ENCODE measurements at regions not wholly inside any gene's neighbourhood (a gene's known extent, or its start where the extent isn't known, plus 50 kb on each side); places are given as distances from the start of the nearest gene placed in this dataset.

GRCh38 chr14:30193845-30194501, 266.3 kb upstream of the PRKD1 start:
- Histone ChIP-seq H3K27ac (replicated peaks) (peak overlapping the region; percentile 54), H3K4me3 (replicated peaks; ENCODE audit: insufficient read depth, low read length) (no peak overlapping the region), H3K27me3 (ENCODE audit: insufficient read depth, poor library complexity, severe bottlenecking) (no peaks in the 10 kb centered on the region)
- TF ChIP-seq, protein P1, sequence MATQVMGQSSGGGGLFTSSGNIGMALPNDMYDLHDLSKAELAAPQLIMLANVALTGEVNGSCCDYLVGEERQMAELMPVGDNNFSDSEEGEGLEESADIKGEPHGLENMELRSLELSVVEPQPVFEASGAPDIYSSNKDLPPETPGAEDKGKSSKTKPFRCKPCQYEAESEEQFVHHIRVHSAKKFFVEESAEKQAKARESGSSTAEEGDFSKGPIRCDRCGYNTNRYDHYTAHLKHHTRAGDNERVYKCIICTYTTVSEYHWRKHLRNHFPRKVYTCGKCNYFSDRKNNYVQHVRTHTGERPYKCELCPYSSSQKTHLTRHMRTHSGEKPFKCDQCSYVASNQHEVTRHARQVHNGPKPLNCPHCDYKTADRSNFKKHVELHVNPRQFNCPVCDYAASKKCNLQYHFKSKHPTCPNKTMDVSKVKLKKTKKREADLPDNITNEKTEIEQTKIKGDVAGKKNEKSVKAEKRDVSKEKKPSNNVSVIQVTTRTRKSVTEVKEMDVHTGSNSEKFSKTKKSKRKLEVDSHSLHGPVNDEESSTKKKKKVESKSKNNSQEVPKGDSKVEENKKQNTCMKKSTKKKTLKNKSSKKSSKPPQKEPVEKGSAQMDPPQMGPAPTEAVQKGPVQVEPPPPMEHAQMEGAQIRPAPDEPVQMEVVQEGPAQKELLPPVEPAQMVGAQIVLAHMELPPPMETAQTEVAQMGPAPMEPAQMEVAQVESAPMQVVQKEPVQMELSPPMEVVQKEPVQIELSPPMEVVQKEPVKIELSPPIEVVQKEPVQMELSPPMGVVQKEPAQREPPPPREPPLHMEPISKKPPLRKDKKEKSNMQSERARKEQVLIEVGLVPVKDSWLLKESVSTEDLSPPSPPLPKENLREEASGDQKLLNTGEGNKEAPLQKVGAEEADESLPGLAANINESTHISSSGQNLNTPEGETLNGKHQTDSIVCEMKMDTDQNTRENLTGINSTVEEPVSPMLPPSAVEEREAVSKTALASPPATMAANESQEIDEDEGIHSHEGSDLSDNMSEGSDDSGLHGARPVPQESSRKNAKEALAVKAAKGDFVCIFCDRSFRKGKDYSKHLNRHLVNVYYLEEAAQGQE (IDR thresholded peaks at IDR 0.05; ENCODE audit: insufficient replicate concordance, low read depth): no peak
- TF ChIP-seq, protein P2, sequence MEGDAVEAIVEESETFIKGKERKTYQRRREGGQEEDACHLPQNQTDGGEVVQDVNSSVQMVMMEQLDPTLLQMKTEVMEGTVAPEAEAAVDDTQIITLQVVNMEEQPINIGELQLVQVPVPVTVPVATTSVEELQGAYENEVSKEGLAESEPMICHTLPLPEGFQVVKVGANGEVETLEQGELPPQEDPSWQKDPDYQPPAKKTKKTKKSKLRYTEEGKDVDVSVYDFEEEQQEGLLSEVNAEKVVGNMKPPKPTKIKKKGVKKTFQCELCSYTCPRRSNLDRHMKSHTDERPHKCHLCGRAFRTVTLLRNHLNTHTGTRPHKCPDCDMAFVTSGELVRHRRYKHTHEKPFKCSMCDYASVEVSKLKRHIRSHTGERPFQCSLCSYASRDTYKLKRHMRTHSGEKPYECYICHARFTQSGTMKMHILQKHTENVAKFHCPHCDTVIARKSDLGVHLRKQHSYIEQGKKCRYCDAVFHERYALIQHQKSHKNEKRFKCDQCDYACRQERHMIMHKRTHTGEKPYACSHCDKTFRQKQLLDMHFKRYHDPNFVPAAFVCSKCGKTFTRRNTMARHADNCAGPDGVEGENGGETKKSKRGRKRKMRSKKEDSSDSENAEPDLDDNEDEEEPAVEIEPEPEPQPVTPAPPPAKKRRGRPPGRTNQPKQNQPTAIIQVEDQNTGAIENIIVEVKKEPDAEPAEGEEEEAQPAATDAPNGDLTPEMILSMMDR (IDR thresholded peaks at IDR 0.05; ENCODE audit: insufficient read depth, low read length): no peak
- TF ChIP-seq POLR2AphosphoS5 (IDR thresholded peaks at IDR 0.05; ENCODE audit: low read depth): no peak
- TF ChIP-seq GABPA (IDR thresholded peaks at IDR 0.05; ENCODE audit: low read depth): no peak
- no peak for TF ChIP-seq SPI1 (IDR thresholded peaks at IDR 0.05; ENCODE audit: borderline replicate concordance, low read depth)
- DNase-seq (ENCODE audit: low read depth in 1 of 2, low spot score in 1 of 2): no peak

DNA sequence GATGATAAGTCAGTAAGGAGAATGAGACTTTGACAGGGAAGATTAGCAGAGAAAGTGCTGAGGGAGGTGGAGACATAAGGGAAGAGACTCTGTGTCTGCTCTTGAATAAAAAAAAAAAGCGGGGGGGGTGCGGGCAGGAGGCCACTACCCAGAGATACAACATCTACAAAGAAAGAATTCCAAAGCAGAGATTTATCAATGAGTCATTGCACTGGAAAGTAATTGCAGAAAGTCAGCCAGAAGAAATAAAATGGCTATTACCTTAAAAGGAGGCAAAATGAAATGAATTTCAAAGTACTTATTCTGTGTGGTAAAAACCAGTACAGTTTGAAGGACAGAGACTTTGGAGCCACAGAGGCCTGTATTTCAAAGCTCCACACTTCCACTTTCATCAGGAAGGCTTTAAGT, 267.1 kb upstream of the PRKD1 start:
- DNase-seq (ENCODE audit: low read depth in 1 of 2, low spot score in 1 of 2): peak in 1 of 2 experiments; percentile 33
- Histone ChIP-seq H3K4me3 (replicated peaks; ENCODE audit: insufficient read depth, low read length) (no peak overlapping the region), H3K27me3 (ENCODE audit: insufficient read depth, poor library complexity, severe bottlenecking) (no peaks in the 10 kb centered on the region), H3K27ac (replicated peaks) (peak overlapping the region; percentile 54)
- peak; percentile 50; the same call in 1 of the 2 replicates for TF ChIP-seq SPI1 (IDR thresholded peaks at IDR 0.05; ENCODE audit: borderline replicate concordance, low read depth)
- no peak for TF ChIP-seq POLR2AphosphoS5 (IDR thresholded peaks at IDR 0.05; ENCODE audit: low read depth)

DNA sequence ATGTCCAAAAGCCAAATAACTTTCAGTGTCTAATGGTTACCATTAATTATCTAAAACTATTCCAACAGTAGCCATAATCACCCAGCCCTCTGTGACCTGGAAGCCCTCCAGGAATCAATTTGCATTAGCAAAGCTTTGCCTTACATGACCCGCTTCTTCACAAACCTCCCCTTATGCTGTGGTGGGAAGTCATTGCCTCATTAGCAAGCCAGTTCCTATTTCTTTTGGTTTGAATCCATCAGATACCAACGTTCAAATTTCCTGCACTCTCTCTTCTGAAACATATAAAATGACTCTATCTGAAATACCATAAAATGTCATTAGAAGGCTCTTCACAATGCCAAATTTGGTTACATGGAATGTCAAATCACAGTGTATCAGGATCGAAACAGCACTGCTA, 268.3 kb upstream of the PRKD1 start:
- H3K27ac ChIP-seq (replicated peaks): peak overlapping the region; percentile 54
- H3K27me3 ChIP-seq (ENCODE audit: insufficient read depth, poor library complexity, severe bottlenecking): no peaks in the 10 kb centered on the region
- peak; percentile 89 for TF ChIP-seq SPI1 (IDR thresholded peaks at IDR 0.05; ENCODE audit: borderline replicate concordance, low read depth)
- TF ChIP-seq, protein P2 (IDR thresholded peaks at IDR 0.05; ENCODE audit: insufficient read depth, low read length): no peak
- peak in 1 of 2 experiments; percentile 71 for DNase-seq (ENCODE audit: low read depth in 1 of 2, low spot score in 1 of 2)
- H3K4me3 ChIP-seq (replicated peaks; ENCODE audit: insufficient read depth, low read length): no peak overlapping the region

DNA sequence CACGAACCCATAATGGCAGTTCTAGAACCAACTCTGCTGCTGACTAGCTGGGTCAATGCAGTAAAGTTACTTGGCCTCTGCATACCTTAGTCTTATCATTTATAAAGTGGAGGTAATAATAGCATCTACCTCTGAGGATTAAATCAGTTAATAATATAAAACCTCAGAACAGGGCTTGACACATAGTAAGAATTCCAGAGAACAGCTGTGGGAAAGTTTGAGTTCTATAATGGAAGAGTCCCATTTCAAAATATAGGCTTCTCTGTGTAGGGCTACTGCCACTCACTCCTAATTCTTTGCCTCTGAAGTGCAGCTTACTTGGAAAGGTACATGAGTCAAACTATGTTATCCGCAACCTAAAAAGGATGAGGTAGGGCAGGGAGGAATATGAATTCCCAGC, 269.2 kb upstream of the PRKD1 start:
- TF ChIP-seq GABPA (IDR thresholded peaks at IDR 0.05; ENCODE audit: low read depth) (no peak), SPI1 (IDR thresholded peaks at IDR 0.05; ENCODE audit: borderline replicate concordance, low read depth) (no peak), POLR2AphosphoS5 (IDR thresholded peaks at IDR 0.05; ENCODE audit: low read depth) (no peak)
- TF ChIP-seq, protein P2 (IDR thresholded peaks at IDR 0.05; ENCODE audit: insufficient read depth, low read length): no peak
- TF ChIP-seq, protein P1 (IDR thresholded peaks at IDR 0.05; ENCODE audit: insufficient replicate concordance, low read depth): no peak
- no peaks in the 10 kb centered on the region for H3K27me3 ChIP-seq (ENCODE audit: insufficient read depth, poor library complexity, severe bottlenecking)
- H3K27ac ChIP-seq (replicated peaks): peak overlapping the region; percentile 41
- no peak for DNase-seq (ENCODE audit: low read depth in 1 of 2, low spot score in 1 of 2)
- H3K4me3 ChIP-seq (replicated peaks; ENCODE audit: insufficient read depth, low read length): no peak overlapping the region

Measured in HL-60 (cell line).